LHCN-M2 (cell line): ENCODE measurements at regions not wholly inside any gene's neighbourhood (a gene's known extent, or its start where the extent isn't known, plus 50 kb on each side); places are given as distances from the start of the nearest gene placed in this dataset.
"Not testable (repeated sequence)": the region's sequence is repeated elsewhere in the genome, so short reads cannot be mapped to it uniquely, and the experiment has no call there.

Source experiments
- DNase-seq: peaks from one replicate; pipeline ENCODE4 v3.0.0-alpha.2; 2012; ENCODE audit warnings: low read depth

- DNase-seq = not testable (repeated sequence)
Observed at GRCh38 chr15:77897113-77897895, 180.2 kb downstream of the TBC1D2B start.

- not testable (repeated sequence) for DNase-seq
Observed at GRCh38 chr15:77896147-77897112, 181.1 kb downstream of the TBC1D2B start.

- no peak for DNase-seq
Observed at GRCh38 chr15:77895742-77896141, 181.8 kb downstream of the TBC1D2B start.

- DNase-seq = not testable (repeated sequence)
Observed at GRCh38 chr15:77895145-77895544, 182.4 kb downstream of the TBC1D2B start.

- DNase-seq = not testable (repeated sequence)
Observed at GRCh38 chr15:77893671-77894640, 183.6 kb downstream of the TBC1D2B start.

- DNase-seq = not testable (repeated sequence)
Observed at GRCh38 chr15:77893246-77893645, 184.3 kb downstream of the TBC1D2B start.

- no peak for DNase-seq
Observed at GRCh38 chr15:77892335-77892734, 185.2 kb downstream of the TBC1D2B start.

GRCh38 chr15:77891862-77892261, 185.6 kb downstream of the TBC1D2B start:
- DNase-seq = not testable (repeated sequence)

GRCh38 chr15:77890911-77891801, 186.4 kb downstream of the TBC1D2B start:
- DNase-seq = peak; percentile 55

- not testable (repeated sequence) for DNase-seq
Observed at GRCh38 chr15:77889828-77890725, 187.4 kb downstream of the TBC1D2B start.

- no peak for DNase-seq
Observed at GRCh38 chr15:77889009-77889806, 188.3 kb downstream of the TBC1D2B start.

- DNase-seq = not testable (repeated sequence)
Observed at GRCh38 chr15:77887563-77888429, 189.7 kb downstream of the TBC1D2B start.

- DNase-seq = no peak
Observed at GRCh38 chr15:77886805-77887448, 190.6 kb downstream of the TBC1D2B start.

- DNase-seq = peak; percentile 3
Observed at GRCh38 chr15:77885877-77886500, 191.5 kb downstream of the TBC1D2B start.

- not testable (repeated sequence) for DNase-seq
Observed at GRCh38 chr15:77883012-77883411, 194.5 kb downstream of the TBC1D2B start.

GRCh38 chr15:77881950-77882349, 195.6 kb downstream of the TBC1D2B start:
- no peak for DNase-seq
